Vagina (tissue), 2 donors: ENCODE measurements at regions not wholly inside any gene's neighbourhood (a gene's known extent, or its start where the extent isn't known, plus 50 kb on each side); places are given as distances from the start of the nearest gene placed in this dataset.
A peak's percentile ranks its signal among the peaks of the same experiment; 100 is the strongest.

Experiments
- DNase-seq, 2 donors: peaks; one replicate each; pipeline ENCODE4 v3.0.0-alpha.2; 2017; ENCODE audit errors: extremely low spot score in 2 of 2
- H3K27ac ChIP-seq: fragments of 200-600 bp; sonication (generic); one replicate; pipeline ENCODE4 v1.5.1; 2019
- H3K27me3 ChIP-seq: fragments of 200-600 bp; sonication (generic); one replicate; pipeline ENCODE4 v1.5.1; 2019
- H3K36me3 ChIP-seq, 2 donors: fragments of 200-600 bp; sonication (generic); one replicate each; pipeline ENCODE4 v1.5.1; 2017 to 2019
- H3K4me1 ChIP-seq: fragments of 200-600 bp; sonication (generic); one replicate; pipeline ENCODE4 v1.5.1; 2019
- H3K4me3 ChIP-seq, 2 donors: fragments of 200-600 bp; sonication (generic); 1 replicate in 1 of 2; 2 replicates in 1 of 2; pipeline ENCODE4 v1.5.1; 2016 to 2019
- H3K9me3 ChIP-seq: fragments of 200-600 bp; sonication (generic); one replicate; pipeline ENCODE4 v1.5.1; 2019
- CTCF ChIP-seq, 3 experiments: fragments of 450-650 bp in 2 of 3; fragments of 200-600 bp in 1 of 3; sonication (generic) in 1 of 3; IDR thresholded peaks; one replicate each; pipeline ENCODE4 v1.5.1; 2017 to 2019; ENCODE audit warnings: antibody characterized with exemption in 3 of 3, mild to moderate bottlenecking in 2 of 3, moderate library complexity in 2 of 3
- POLR2A ChIP-seq, 2 donors: fragments of 450-650 bp; IDR thresholded peaks; one replicate each; pipeline ENCODE4 v1.6.1; 2017; ENCODE audit warnings: antibody characterized with exemption in 2 of 2, mild to moderate bottlenecking in 2 of 2, moderate library complexity in 2 of 2
- POLR2AphosphoS5 ChIP-seq, 2 donors: sonication (generic); formaldehyde crosslinking; IDR thresholded peaks; one replicate each; pipeline ENCODE4 v1.9.0; 2017; ENCODE audit warnings: antibody characterized with exemption in 2 of 2, mild to moderate bottlenecking in 2 of 2, low read depth in 1 of 2; ENCODE audit not compliant: insufficient read depth in 1 of 2
- intact Hi-C: fragments of 100-400 bp; cut with DNase I; formaldehyde crosslinking; loops from one replicate; pipeline ENCODE4 v1.15.1; 2023

DNA sequence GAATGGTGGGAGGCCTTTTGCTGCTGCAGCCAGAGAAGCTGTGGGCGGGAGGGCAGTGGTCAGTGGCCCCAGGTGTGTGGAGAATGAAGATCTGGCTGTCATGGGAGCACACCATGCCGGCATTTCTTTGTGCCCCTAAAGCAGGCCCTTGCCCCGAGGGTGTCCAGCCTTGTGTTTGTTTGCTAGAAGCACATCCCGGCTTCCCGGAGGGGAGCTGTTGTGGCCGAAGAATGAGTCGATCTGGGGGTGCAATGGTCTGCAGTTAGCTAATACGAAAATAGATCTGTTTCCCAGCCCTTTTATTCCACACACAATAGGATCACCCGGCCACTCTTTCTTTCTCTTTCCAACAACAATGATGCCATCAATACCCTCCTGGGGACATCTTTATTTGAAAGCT, 228.8 kb downstream of the CBLN1 start:
- no peak overlapping the region for H3K4me3 ChIP-seq
- no peaks in the 10 kb centered on the region for H3K36me3 ChIP-seq
- intact Hi-C loops, result no loop called here
- H3K27ac ChIP-seq, result no peak overlapping the region
- no peaks in the 10 kb centered on the region for H3K9me3 ChIP-seq
- H3K4me1 ChIP-seq, result no peaks in the 10 kb centered on the region
- DNase-seq, result peak in 1 of 2 donors; percentile 74
- H3K27me3 ChIP-seq, result no peaks in the 10 kb centered on the region
- no peak for TF ChIP-seq POLR2A (IDR thresholded peaks at IDR 0.05)
- TF ChIP-seq CTCF (IDR thresholded peaks at IDR 0.05), result no peak
- TF ChIP-seq POLR2AphosphoS5 (IDR thresholded peaks at IDR 0.05; ENCODE audit: insufficient read depth in 1 of 2, low read depth in 1 of 2), result no peak

- intact Hi-C loops, result no loop called here
These were observed 230.1 kb downstream of the CBLN1 start for GRCh38 chr16:49051576-49051975.

DNA sequence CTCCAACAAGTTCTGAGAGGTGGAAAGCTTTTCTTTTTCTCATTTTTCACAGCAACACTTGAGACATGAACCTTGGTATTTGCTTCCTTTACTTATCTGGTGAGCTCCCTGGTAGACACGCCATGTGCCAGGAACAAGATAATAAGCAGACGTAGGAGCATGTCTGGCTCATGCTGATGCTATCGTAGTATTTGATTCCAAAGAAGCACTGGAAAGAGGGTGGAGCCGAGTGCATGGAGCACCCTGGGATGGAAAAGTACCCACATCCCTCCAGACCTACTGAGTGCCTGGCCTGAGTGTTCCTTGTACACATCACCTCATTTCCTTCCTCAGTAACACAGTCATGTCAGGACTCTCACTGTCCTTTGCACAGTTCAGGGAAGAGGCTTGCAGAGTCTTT, 231.0 kb downstream of the CBLN1 start:
- no peak for TF ChIP-seq POLR2AphosphoS5 (IDR thresholded peaks at IDR 0.05; ENCODE audit: insufficient read depth in 1 of 2, low read depth in 1 of 2)
- no peak for TF ChIP-seq POLR2A (IDR thresholded peaks at IDR 0.05)
- no peak for TF ChIP-seq CTCF (IDR thresholded peaks at IDR 0.05)
- H3K36me3 ChIP-seq, result no peaks in the 10 kb centered on the region
- H3K27me3 ChIP-seq, result no peaks in the 10 kb centered on the region
- H3K27ac ChIP-seq, result no peak overlapping the region
- no peak overlapping the region for H3K4me3 ChIP-seq
- H3K4me1 ChIP-seq, result no peaks in the 10 kb centered on the region
- intact Hi-C loops, result no loop called here
- H3K9me3 ChIP-seq, result no peaks in the 10 kb centered on the region
- peak in 1 of 2 donors; percentile 60 for DNase-seq

More at GRCh38 chr16:49051576-49051975, 230.1 kb downstream of the CBLN1 start:
- DNase-seq, result peak in 1 of 2 donors; percentile 70
- no peaks in the 10 kb centered on the region for H3K36me3 ChIP-seq
- no peaks in the 10 kb centered on the region for H3K4me1 ChIP-seq
- no peaks in the 10 kb centered on the region for H3K27me3 ChIP-seq
- H3K4me3 ChIP-seq, result no peak overlapping the region
- TF ChIP-seq POLR2AphosphoS5 (IDR thresholded peaks at IDR 0.05; ENCODE audit: insufficient read depth in 1 of 2, low read depth in 1 of 2) (no peak), CTCF (IDR thresholded peaks at IDR 0.05) (no peak), POLR2A (IDR thresholded peaks at IDR 0.05) (no peak)
- H3K27ac ChIP-seq, result no peak overlapping the region
- H3K9me3 ChIP-seq, result no peaks in the 10 kb centered on the region

- Histone ChIP-seq H3K4me1 (no peaks in the 10 kb centered on the region), H3K4me3 (no peak overlapping the region), H3K27ac (no peak overlapping the region), H3K27me3 (no peaks in the 10 kb centered on the region), H3K9me3 (no peaks in the 10 kb centered on the region), H3K36me3 (no peaks in the 10 kb centered on the region)
- TF ChIP-seq POLR2AphosphoS5 (IDR thresholded peaks at IDR 0.05; ENCODE audit: insufficient read depth in 1 of 2, low read depth in 1 of 2) (no peak), POLR2A (IDR thresholded peaks at IDR 0.05) (no peak), CTCF (IDR thresholded peaks at IDR 0.05) (no peak)
- intact Hi-C loops, result no loop called here
- DNase-seq, result peak in 1 of 2 donors; percentile 27
These were observed 232.0 kb downstream of the CBLN1 start for GRCh38 chr16:49049644-49050043.

GRCh38 chr16:49049191-49049590, 232.4 kb downstream of the CBLN1 start:
- TF ChIP-seq POLR2AphosphoS5 (IDR thresholded peaks at IDR 0.05; ENCODE audit: insufficient read depth in 1 of 2, low read depth in 1 of 2) (no peak), POLR2A (IDR thresholded peaks at IDR 0.05) (no peak), CTCF (IDR thresholded peaks at IDR 0.05) (no peak)
- no peaks in the 10 kb centered on the region for H3K9me3 ChIP-seq
- H3K27ac ChIP-seq, result no peak overlapping the region

More at GRCh38 chr16:49049191-49049590, 232.4 kb downstream of the CBLN1 start:
- Histone ChIP-seq H3K36me3 (no peaks in the 10 kb centered on the region), H3K4me1 (no peaks in the 10 kb centered on the region), H3K4me3 (no peak overlapping the region), H3K27me3 (no peaks in the 10 kb centered on the region)
- intact Hi-C loops, result no loop called here
- DNase-seq, result peak in 1 of 2 donors; percentile 69
